Cardiac fibroblast (primary cell): ENCODE measurements at regions not wholly inside any gene's neighbourhood (a gene's known extent, or its start where the extent isn't known, plus 50 kb on each side); places are given as distances from the start of the nearest gene placed in this dataset.
"Not testable (repeated sequence)": the region's sequence is repeated elsewhere in the genome, so short reads cannot be mapped to it uniquely, and the experiment has no call there.

Source experiments
- DNase-seq, 2 donors: peaks; one replicate each; pipeline versions ENCODE4 v3.0.0 to v3.0.0-alpha.2; 2010; ENCODE audit warnings: low read depth in 2 of 2
- H3K4me3 ChIP-seq, 2 donors: replicated peaks in 1 of 2; 1 replicate in 1 of 2; 2 replicates in 1 of 2; pipeline ENCODE4 v1.5.1; 2011; ENCODE audit warnings: low read depth in 2 of 2, low read length in 2 of 2, mild to moderate bottlenecking in 2 of 2, moderate library complexity in 1 of 2
- TF ChIP-seq, protein P1 (sequence below): IDR thresholded peaks from one replicate; pipeline ENCODE4 v1.5.1; 2011; ENCODE audit warnings: low read depth, mild to moderate bottlenecking, low read length, inconsistent platforms

DNA sequence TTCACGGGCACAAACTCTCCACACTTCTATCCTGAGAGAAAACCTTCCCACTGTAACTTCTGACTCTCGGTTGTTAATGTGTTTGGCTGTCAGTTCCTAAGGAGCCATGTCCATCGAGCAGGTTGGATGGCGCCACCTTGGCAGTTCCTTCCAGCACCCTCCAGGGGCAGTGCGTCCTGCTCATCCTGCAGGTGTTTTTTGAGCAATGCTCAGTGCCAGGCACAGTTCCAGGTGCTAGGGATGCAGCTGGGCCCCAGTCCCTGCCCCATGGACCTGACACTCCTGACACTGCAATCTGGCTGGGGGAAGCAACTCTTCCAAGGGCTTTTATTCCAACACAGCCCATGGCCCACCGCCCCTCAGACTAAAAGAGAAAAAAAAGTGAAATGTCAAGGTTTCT is 376.4 kb downstream of the PREX1 start:
- TF ChIP-seq, protein P1, sequence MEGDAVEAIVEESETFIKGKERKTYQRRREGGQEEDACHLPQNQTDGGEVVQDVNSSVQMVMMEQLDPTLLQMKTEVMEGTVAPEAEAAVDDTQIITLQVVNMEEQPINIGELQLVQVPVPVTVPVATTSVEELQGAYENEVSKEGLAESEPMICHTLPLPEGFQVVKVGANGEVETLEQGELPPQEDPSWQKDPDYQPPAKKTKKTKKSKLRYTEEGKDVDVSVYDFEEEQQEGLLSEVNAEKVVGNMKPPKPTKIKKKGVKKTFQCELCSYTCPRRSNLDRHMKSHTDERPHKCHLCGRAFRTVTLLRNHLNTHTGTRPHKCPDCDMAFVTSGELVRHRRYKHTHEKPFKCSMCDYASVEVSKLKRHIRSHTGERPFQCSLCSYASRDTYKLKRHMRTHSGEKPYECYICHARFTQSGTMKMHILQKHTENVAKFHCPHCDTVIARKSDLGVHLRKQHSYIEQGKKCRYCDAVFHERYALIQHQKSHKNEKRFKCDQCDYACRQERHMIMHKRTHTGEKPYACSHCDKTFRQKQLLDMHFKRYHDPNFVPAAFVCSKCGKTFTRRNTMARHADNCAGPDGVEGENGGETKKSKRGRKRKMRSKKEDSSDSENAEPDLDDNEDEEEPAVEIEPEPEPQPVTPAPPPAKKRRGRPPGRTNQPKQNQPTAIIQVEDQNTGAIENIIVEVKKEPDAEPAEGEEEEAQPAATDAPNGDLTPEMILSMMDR, result no peak
- DNase-seq, result no peak
- no peak overlapping the region for H3K4me3 ChIP-seq

DNA sequence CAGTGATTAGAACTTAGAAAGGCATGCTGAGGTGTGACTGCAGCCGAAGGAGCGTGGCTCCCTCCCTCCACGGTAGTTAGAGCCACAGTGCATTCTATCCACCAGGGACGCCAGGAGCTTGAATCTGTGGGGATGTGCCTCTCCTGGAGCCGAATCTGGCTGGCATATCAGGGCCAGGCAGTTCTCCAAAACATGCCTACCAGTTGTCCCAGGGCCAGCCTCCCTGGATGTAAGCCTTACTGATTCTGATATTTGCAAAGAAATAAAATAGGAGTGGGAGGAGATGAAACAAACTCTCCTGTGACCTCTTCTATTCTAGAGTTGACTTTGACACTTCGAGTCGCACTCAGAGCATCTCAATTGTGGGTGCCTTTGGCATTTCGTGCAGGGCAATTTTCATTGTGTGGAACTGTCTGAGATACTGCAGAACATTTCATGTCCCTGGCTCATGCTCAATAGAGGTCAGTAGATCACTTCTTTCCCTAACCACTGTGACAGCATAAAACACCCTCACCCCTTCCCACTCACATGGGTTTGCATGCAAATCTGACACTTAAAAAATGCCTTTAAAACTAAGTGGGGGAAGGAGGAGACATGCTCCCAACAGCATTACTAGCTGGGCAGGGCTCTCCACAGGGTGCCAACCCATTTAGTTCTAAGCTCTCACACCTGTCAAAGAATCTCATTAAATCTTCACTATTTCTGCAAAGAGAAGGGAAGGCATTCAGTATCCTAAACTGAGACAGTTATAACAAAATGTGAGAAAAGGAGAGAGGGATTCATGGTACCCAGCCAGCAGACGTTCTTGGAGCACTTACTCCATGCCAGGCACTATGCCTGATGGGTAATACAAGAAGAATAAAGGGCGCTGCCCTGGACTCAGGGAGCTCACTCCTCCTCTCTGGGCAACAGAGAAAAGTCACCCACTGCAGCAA is 378.9 kb downstream of the PREX1 start:
- TF ChIP-seq, protein P1, result no peak
- DNase-seq, result no peak
- H3K4me3 ChIP-seq, result no peak overlapping the region

DNA sequence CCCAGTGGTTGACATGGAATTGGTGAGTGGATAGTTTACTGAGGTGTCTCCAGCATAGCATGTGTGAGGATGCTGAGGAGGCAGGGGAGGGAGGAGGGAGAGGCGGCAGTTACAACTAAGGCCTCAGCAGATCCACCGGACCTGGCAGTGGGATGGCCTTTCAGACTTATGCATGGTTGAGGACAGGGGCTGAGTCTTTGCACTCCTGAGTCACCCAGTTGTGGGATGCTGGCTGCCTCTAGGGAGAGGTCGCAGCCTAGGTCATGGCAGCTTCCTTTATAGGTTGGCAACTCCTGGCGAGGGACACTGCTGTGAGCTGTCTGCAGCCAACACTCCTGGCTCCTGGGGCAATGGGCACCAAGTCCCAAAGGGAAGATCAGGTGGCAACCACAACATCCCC is 380.3 kb downstream of the PREX1 start:
- no peak for DNase-seq
- TF ChIP-seq, protein P1, result no peak
- no peak overlapping the region for H3K4me3 ChIP-seq

DNA sequence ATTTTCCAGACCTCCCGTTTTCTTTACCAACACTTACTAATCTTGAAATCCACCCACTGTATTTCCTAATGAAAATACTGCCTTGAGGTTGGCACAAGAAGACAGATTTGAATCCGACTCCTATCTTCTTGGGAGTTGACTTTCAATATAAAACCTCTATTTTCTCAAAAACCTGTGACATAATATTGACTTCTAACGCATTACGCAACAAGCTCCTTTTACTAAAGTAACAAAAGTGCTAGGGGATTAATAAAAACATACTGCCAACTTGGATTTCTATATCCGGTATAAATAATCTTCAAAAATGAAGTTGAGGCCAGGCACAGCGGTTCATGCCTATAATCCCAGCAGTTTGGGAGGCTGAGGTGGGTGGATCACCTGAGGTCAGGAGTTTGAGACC is 382.0 kb downstream of the PREX1 start:
- H3K4me3 ChIP-seq, result no peak overlapping the region
- no peak for DNase-seq
- TF ChIP-seq, protein P1, result no peak

DNA sequence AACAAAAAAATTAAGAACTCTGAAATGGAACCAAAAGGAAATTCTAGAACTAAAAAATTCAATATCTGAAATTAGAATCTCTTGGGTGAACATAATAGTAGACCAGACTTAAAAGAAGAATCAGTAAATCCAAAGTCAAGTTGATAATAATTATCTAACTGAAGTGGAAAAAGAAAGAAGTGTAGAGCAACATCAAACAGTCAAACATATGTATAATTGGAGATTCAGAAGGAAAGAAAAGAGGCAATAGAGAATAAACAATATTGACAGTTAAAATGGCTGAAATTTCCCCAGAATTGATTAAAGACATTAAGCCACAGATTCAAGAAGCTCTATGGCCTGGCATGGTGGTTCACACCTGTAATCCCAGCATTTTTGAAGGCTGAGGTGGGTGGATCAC is 383.6 kb downstream of the PREX1 start:
- no peak for DNase-seq
- TF ChIP-seq, protein P1, result no peak
- H3K4me3 ChIP-seq, result no peak overlapping the region

DNA sequence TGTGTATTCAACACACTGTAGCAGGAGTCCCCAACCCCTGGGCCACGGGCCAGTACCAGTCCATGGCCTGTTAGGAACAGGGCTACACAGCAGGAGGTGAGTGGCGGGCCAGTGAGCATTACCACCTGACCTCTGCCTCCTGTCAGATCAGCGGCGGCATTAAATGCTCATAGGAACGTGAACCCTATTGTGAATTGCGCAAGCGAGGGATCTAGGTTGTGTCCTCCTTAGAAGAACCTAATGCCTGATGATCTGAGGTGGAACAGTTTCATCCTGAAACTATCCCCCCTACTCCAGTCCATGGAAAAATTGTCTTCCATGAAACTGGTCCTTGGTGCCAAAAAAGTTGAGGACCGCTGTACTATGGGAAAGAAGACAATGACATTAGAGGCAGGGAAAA is 386.9 kb downstream of the PREX1 start:
- DNase-seq, result no peak
- H3K4me3 ChIP-seq, result no peak overlapping the region
- TF ChIP-seq, protein P1, result no peak

DNA sequence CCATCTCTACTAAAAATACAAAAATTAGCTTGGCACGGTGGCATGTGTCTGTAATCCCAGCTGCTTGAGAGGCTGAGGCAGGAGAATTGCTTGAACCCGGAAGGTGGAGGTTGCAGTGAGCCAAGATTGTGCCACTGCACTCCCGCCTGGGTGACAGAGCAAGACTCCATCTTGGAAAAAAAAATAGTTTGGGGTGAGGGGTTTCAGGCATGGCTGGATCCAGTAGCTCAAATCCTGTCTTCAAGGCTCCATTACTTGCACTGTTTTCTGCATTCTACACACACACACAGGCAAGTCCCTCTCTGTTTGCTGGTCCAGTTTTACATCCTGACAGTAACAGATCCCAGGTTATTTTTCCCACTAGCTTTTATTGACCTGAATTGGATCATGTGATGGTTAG is 387.5 kb downstream of the PREX1 start:
- not testable (repeated sequence) for H3K4me3 ChIP-seq, DNase-seq
